H1 (cell line): ENCODE measurements at regions not wholly inside any gene's neighbourhood (a gene's known extent, or its start where the extent isn't known, plus 50 kb on each side); places are given as distances from the start of the nearest gene placed in this dataset.

ENCODE experiments used
- CTCF ChIA-PET: fragments of 300-600 bp; sonication (Branson Sonifier 250); formaldehyde crosslinking; loops from one replicate; lab custom pipeline; 2021; ENCODE audit not compliant: partially characterized antibody; lab: Charles Lee
- POLR2A ChIA-PET: fragments of 300-600 bp; sonication (Branson Sonifier 250); formaldehyde crosslinking; loops from one replicate; lab custom pipeline; 2021; ENCODE audit warnings: inconsistent platforms; ENCODE audit not compliant: partially characterized antibody; lab: Charles Lee
- DNase-seq, 2 experiments: peaks; one replicate each; pipeline versions ENCODE4 v3.0.0 to v3.0.0-alpha.2; 2010 to 2022; ENCODE audit warnings: low spot score in 2 of 2, low read depth in 1 of 2, mixed read lengths in 1 of 2
- FAIRE-seq: peaks from 2 replicates; lab custom pipeline; 2011; peaks lifted over from hg19 to GRCh38; lab: Jason Lieb, UNC
- H2AFZ ChIP-seq: 2 replicates; pipeline ENCODE4 v1.8.1; 2012; ENCODE audit warnings: low read length, inconsistent platforms
- H2AK5ac ChIP-seq: 2 replicates; pipeline ENCODE4 v1.6.1; 2013; ENCODE audit warnings: low read depth, low read length
- H2BK120ac ChIP-seq: replicated peaks from 2 replicates; pipeline ENCODE3; 2013; ENCODE audit warnings: low read depth, low read length, inconsistent platforms
- H2BK12ac ChIP-seq: 2 replicates; pipeline ENCODE4 v1.6.1; 2013; ENCODE audit warnings: low read depth, low read length
- H2BK15ac ChIP-seq: 2 replicates; pipeline ENCODE4 v1.6.1; 2013; ENCODE audit warnings: low read length
- H2BK20ac ChIP-seq: 2 replicates; pipeline ENCODE4 v1.6.1; 2013; ENCODE audit warnings: low read length
- H2BK5ac ChIP-seq: 2 replicates; pipeline ENCODE4 v1.6.1; 2013; ENCODE audit warnings: low read depth, low read length
- H3K14ac ChIP-seq: 2 replicates; pipeline ENCODE4 v1.6.1; 2013; ENCODE audit warnings: inconsistent platforms; ENCODE audit not compliant: insufficient read length
- H3K18ac ChIP-seq: 2 replicates; pipeline ENCODE4 v1.6.1; 2013; ENCODE audit warnings: low read length; ENCODE audit errors: extremely low read depth
- H3K23ac ChIP-seq: 2 replicates; pipeline ENCODE4 v1.6.1; 2013; ENCODE audit warnings: inconsistent platforms; ENCODE audit not compliant: insufficient read length
- H3K23me2 ChIP-seq: 2 replicates; pipeline ENCODE4 v1.6.1; 2013; ENCODE audit warnings: low read depth, low read length
- H3K27ac ChIP-seq: 2 replicates; pipeline ENCODE4 v1.6.1; 2011; ENCODE audit warnings: low read depth, low read length, inconsistent platforms
- H3K27me3 ChIP-seq, 4 experiments: replicated peaks in 1 of 4; 1 replicate in 1 of 4; 2 replicates in 3 of 4; pipeline versions ENCODE4 v1.6.1 to v1.8.1; 2011 to 2013; ENCODE audit warnings: low read length in 3 of 4, mild to moderate bottlenecking in 3 of 4, inconsistent platforms in 2 of 4, mixed read lengths in 2 of 4, moderate library complexity in 1 of 4; ENCODE audit not compliant: control insufficient read depth in 3 of 4, insufficient read depth in 3 of 4; ENCODE audit errors: extremely low read depth in 1 of 4
- H3K36me3 ChIP-seq, 4 experiments: 2 replicates each; pipeline versions ENCODE4 v1.6.1 to v1.8.1; 2011 to 2013; ENCODE audit warnings: mild to moderate bottlenecking in 4 of 4, low read length in 3 of 4, moderate library complexity in 2 of 4, control low read depth in 1 of 4, inconsistent platforms in 1 of 4; ENCODE audit not compliant: insufficient read depth in 4 of 4, control insufficient read depth in 2 of 4
- H3K4ac ChIP-seq: replicated peaks from 2 replicates; pipeline ENCODE3; 2013; ENCODE audit warnings: low read length, low read depth, mixed read lengths, inconsistent platforms; ENCODE audit not compliant: insufficient read length
- H3K4me1 ChIP-seq, 4 experiments: replicated peaks in 1 of 4; 1 replicate in 1 of 4; 2 replicates in 3 of 4; pipeline versions ENCODE4 v1.6.1 to v1.8.1; 2011 to 2013; ENCODE audit warnings: low read length in 3 of 4, inconsistent platforms in 2 of 4, mixed read lengths in 1 of 4; ENCODE audit not compliant: insufficient read depth in 4 of 4, control insufficient read depth in 3 of 4
- H3K4me2 ChIP-seq, 2 experiments: 2 replicates each; pipeline versions ENCODE4 v1.6.1 to v1.8.1; 2011 to 2013; ENCODE audit warnings: low read depth in 2 of 2, low read length in 2 of 2, control low read depth in 1 of 2, inconsistent platforms in 1 of 2, mild to moderate bottlenecking in 1 of 2; ENCODE audit not compliant: insufficient read depth in 1 of 2
- H3K4me3 ChIP-seq, 4 experiments: fragments of 200-600, 300-600 bp in 1 of 4; sonication (generic), shearing (Covaris generic), sonication (Bioruptor Twin) in 1 of 4; 2 replicates each; pipeline versions ENCODE4 v1.5.1 to v1.8.1; 2011 to 2016; ENCODE audit warnings: low read length in 4 of 4, low read depth in 3 of 4, control low read depth in 2 of 4, inconsistent platforms in 2 of 4, mild to moderate bottlenecking in 2 of 4, mixed read lengths in 1 of 4, moderate library complexity in 1 of 4; ENCODE audit not compliant: insufficient read depth in 2 of 4; ENCODE audit errors: extremely low read depth in 1 of 4
- H3K56ac ChIP-seq: replicated peaks from 2 replicates; pipeline ENCODE3; 2013; ENCODE audit warnings: low read depth, mild to moderate bottlenecking, mixed read lengths, low read length, inconsistent platforms; ENCODE audit not compliant: insufficient read length
- H3K79me1 ChIP-seq: 2 replicates; pipeline ENCODE4 v1.6.1; 2013; ENCODE audit warnings: low read depth, low read length, control low read depth
- H3K79me2 ChIP-seq, 2 experiments: 2 replicates each; pipeline versions ENCODE4 v1.6.1 to v1.8.1; 2012 to 2013; ENCODE audit warnings: low read length in 2 of 2, mild to moderate bottlenecking in 2 of 2, inconsistent platforms in 1 of 2; ENCODE audit not compliant: insufficient read depth in 2 of 2, control insufficient read depth in 1 of 2
- H3K9ac ChIP-seq, 4 experiments: replicated peaks in 1 of 4; 1 replicate in 1 of 4; 2 replicates in 3 of 4; pipeline versions ENCODE4 v1.6.1 to v1.8.1; 2011 to 2013; ENCODE audit warnings: low read depth in 3 of 4, low read length in 3 of 4, control low read depth in 2 of 4, mild to moderate bottlenecking in 2 of 4, moderate library complexity in 2 of 4, inconsistent platforms in 1 of 4; ENCODE audit errors: extremely low read depth in 1 of 4
- H3K9me3 ChIP-seq, 2 experiments: 2 replicates each; pipeline versions ENCODE4 v1.6.1 to v1.8.1; 2012 to 2013; ENCODE audit warnings: mild to moderate bottlenecking in 2 of 2, moderate library complexity in 2 of 2, control low read depth in 1 of 2, inconsistent platforms in 1 of 2, low read depth in 1 of 2, low read length in 1 of 2, mixed read lengths in 1 of 2; ENCODE audit not compliant: insufficient read depth in 2 of 2
- H4K20me1 ChIP-seq, 2 experiments: replicated peaks in 1 of 2; 2 replicates each; pipeline versions ENCODE3 to v1.8.1; 2011 to 2013; ENCODE audit warnings: inconsistent platforms in 2 of 2, low read length in 2 of 2, mild to moderate bottlenecking in 1 of 2; ENCODE audit not compliant: insufficient read depth in 2 of 2, control insufficient read depth in 1 of 2
- H4K5ac ChIP-seq: 2 replicates; pipeline ENCODE4 v1.6.1; 2013; ENCODE audit warnings: low read length, low read depth, mixed read lengths, inconsistent platforms; ENCODE audit not compliant: insufficient read length
- H4K8ac ChIP-seq: 2 replicates; pipeline ENCODE4 v1.8.0; 2013; ENCODE audit warnings: mild to moderate bottlenecking, moderate library complexity, low read length, inconsistent platforms; ENCODE audit not compliant: insufficient read depth; ENCODE audit errors: extremely low read depth
- H4K91ac ChIP-seq: replicated peaks from 2 replicates; pipeline ENCODE3; 2013; ENCODE audit warnings: low read length, mixed read lengths, inconsistent platforms; ENCODE audit not compliant: insufficient read length
- CBX5 ChIP-seq: fragments of 300-800, 300-1000 bp; sonication (generic); IDR thresholded peaks from 2 replicates; pipeline ENCODE4 v1.7.1; 2016; ENCODE audit warnings: antibody characterized with exemption, low read length, low read depth
- E2F6 ChIP-seq: IDR thresholded peaks from 2 replicates; pipeline ENCODE4 v1.6.1; 2012; ENCODE audit warnings: inconsistent platforms
- EZH2 ChIP-seq: fragments of 200-600 bp; sonication (generic); IDR thresholded peaks from 2 replicates; pipeline ENCODE4 v1.7.1; 2012; ENCODE audit warnings: low read depth, mild to moderate bottlenecking, moderate library complexity, low read length, inconsistent platforms; ENCODE audit not compliant: severe bottlenecking
- FOSL1 ChIP-seq: IDR thresholded peaks from 2 replicates; pipeline ENCODE4 v1.6.1; 2011; ENCODE audit warnings: mild to moderate bottlenecking, low read depth, low read length, moderate library complexity; ENCODE audit not compliant: insufficient read depth
- GABPA ChIP-seq: IDR thresholded peaks from 2 replicates; pipeline ENCODE4 v1.6.1; 2011; ENCODE audit warnings: mild to moderate bottlenecking, low read length, moderate library complexity, borderline replicate concordance; ENCODE audit not compliant: insufficient read depth
- HDAC2 ChIP-seq, 2 experiments: fragments of 300-600 bp in 1 of 2; sonication (generic) in 1 of 2; IDR thresholded peaks; 2 replicates each; pipeline ENCODE4 v1.6.1; 2011 to 2012; ENCODE audit warnings: low read depth in 2 of 2, low read length in 2 of 2, mild to moderate bottlenecking in 2 of 2, moderate library complexity in 2 of 2, borderline replicate concordance in 1 of 2, inconsistent platforms in 1 of 2
- HDAC6 ChIP-seq: IDR thresholded peaks from one replicate; pipeline ENCODE4 v1.7.1; 2012; ENCODE audit warnings: low read depth, mild to moderate bottlenecking, inconsistent platforms, low read length, moderate library complexity
- SAP30 ChIP-seq: fragments of 300-600 bp; sonication (generic); IDR thresholded peaks from 2 replicates; pipeline ENCODE4 v1.7.1; 2012; ENCODE audit warnings: low read length, moderate library complexity, mild to moderate bottlenecking, inconsistent platforms; ENCODE audit not compliant: insufficient read depth, insufficient replicate concordance
- SP2 ChIP-seq: IDR thresholded peaks from 2 replicates; pipeline ENCODE4 v1.6.1; 2012; ENCODE audit warnings: mild to moderate bottlenecking, low read length, inconsistent platforms
- SP4 ChIP-seq: IDR thresholded peaks from 2 replicates; pipeline ENCODE4 v1.6.1; 2012; ENCODE audit warnings: low read length, inconsistent platforms
- TAF1 ChIP-seq: IDR thresholded peaks from 2 replicates; pipeline ENCODE4 v1.6.1; 2011; ENCODE audit warnings: mild to moderate bottlenecking, low read depth, low read length
- TAF7 ChIP-seq: optimal IDR thresholded peaks from 2 replicates; pipeline ENCODE3; 2011; ENCODE audit warnings: low read depth, mild to moderate bottlenecking, inconsistent platforms, low read length, moderate library complexity, borderline replicate concordance
- TCF12 ChIP-seq: IDR thresholded peaks from 2 replicates; pipeline ENCODE4 v1.6.1; 2011; ENCODE audit warnings: low read depth, mild to moderate bottlenecking, low read length
- YY1 ChIP-seq: IDR thresholded peaks from 2 replicates; pipeline ENCODE4 v1.6.1; 2011; ENCODE audit warnings: low read depth, mild to moderate bottlenecking, low read length
- WGBS, 2 experiments: shearing (Covaris generic) in 1 of 2; methylation state at CpG; one replicate each; pipeline versions ENCODE4 v1.1.6 to v1.1.7; 2013 to 2015; ENCODE audit warnings: low lambda C conversion rate in 2 of 2, mixed read lengths in 2 of 2, inconsistent platforms in 1 of 2, low coverage in 1 of 2, missing lambda C conversion rate in 1 of 2; ENCODE audit not compliant: insufficient replicate concordance in 2 of 2, insufficient coverage in 1 of 2, insufficient read length in 1 of 2; ENCODE audit errors: extremely low coverage in 1 of 2, missing lambda C conversion rate in 1 of 2; 5-methylcytosine and 5-hydroxymethylcytosine counted together

- no peak overlapping the region for H3K27ac ChIP-seq
- no peak overlapping the region for H2BK5ac ChIP-seq
- no peak overlapping the region for H3K4me3 ChIP-seq
- H2BK15ac ChIP-seq: no peak overlapping the region
- H3K4ac ChIP-seq: no peak overlapping the region
- H3K23ac ChIP-seq: no peak overlapping the region
- no peaks in the 10 kb centered on the region for H3K27me3 ChIP-seq
- no peak overlapping the region for H2BK20ac ChIP-seq
- no peaks in the 10 kb centered on the region for H3K36me3 ChIP-seq
- no peak overlapping the region for H2BK12ac ChIP-seq
- H3K9ac ChIP-seq: no peak overlapping the region
- no peak overlapping the region for H4K5ac ChIP-seq
- no peak for DNase-seq
- no peak overlapping the region for H3K18ac ChIP-seq
- no peak for FAIRE-seq
- ChIA-PET POLR2A (no interaction called here), CTCF (interaction anchor here (0.7 to 1.2 kb wide), 3 partner anchors 8 to 39 kb away, joined by 3 read pairs; no protein-coding TSS in a partner anchor)
- H3K56ac ChIP-seq: no peak overlapping the region
- no peak overlapping the region for H2BK120ac ChIP-seq
- H4K20me1 ChIP-seq: no peaks in the 10 kb centered on the region
- H3K9me3 ChIP-seq: 0 out of 4 replicates have a peak, but pooled peaks cover 0 to 4% of the 10 kb centered on the region in 2 experiments
- no peaks in the 10 kb centered on the region for H3K79me1 ChIP-seq
- no peaks in the 10 kb centered on the region for H3K4me1 ChIP-seq
- H3K4me2 ChIP-seq: no peak overlapping the region
- no peak overlapping the region for H4K91ac ChIP-seq
- H3K14ac ChIP-seq: no peak overlapping the region
- H3K79me2 ChIP-seq: no peaks in the 10 kb centered on the region
- 89% methylated on average over 1 of the region's 1 CpG; no CpG with 5 or more reads in 1 of the 2 experiments for WGBS, 2 experiments
- H2AFZ ChIP-seq: no peak overlapping the region
- H2AK5ac ChIP-seq: no peak overlapping the region
- no peaks in the 10 kb centered on the region for H3K23me2 ChIP-seq
- H4K8ac ChIP-seq: no peak overlapping the region
- TF ChIP-seq HDAC6 (no peak), FOSL1 (no peak), TCF12 (no peak), EZH2 (no peak), GABPA (no peak), E2F6 (no peak), YY1 (no peak), SP4 (no peak), CBX5 (no peak), SAP30 (no peak), SP2 (no peak), TAF1 (no peak), TAF7 (no peak), HDAC2 (IDR thresholded peaks at IDR 0.05; ENCODE audit: borderline replicate concordance in 1 of 2, low read depth in 2 of 2, low read length in 2 of 2) (no peak)
Measured at GRCh38 chr1:157347506-157347905, 204.8 kb downstream of the FCRL5 start.
